COLO668 (cell line): ENCODE measurements at regions not wholly inside any gene's neighbourhood (a gene's known extent, or its start where the extent isn't known, plus 50 kb on each side); places are given as distances from the start of the nearest gene placed in this dataset.

ENCODE experiments used
- DNase-seq: peaks from one replicate; lab custom pipeline; 2025; ENCODE audit not compliant: unreplicated experiment; lab: John Stamatoyannopoulos, UW

DNA sequence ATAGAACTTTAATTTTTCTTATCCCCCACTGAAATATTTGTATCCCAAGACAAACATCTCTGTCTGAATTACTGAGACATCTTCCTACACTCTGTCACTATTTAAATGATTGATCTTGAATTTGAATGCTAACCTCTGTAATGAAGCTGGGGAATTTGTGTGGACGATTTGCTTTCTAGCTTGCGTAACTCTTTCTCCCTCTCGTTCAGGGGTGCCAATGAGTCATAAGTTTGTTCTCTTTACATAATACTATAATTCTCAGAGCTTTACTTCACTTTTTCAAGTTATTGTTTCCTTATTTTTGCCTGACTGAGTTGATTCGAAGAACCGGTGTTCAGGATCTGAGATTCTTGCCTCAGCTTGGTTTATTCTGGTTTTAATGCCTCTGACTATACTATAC, 783.3 kb upstream of the CADM2 start:
- no peak for DNase-seq

DNA sequence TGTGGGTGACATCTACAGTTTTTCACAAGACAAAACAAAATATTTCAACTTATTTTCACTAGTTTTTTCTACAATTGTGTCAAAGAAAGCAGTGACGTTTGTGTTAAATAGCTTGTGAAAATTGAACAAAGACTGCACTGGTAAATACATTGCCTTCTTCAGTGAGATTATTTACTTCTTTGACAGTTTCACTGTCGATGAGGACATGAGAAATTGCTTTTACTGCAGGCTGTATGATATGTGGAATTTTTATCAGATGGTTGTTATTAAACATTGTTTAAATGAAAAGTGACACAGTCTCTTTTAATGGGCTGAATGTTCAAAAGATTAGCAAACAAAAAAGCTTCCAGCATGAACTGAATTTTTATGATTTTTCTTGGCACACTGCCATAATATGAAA, 773.9 kb upstream of the CADM2 start:
- no peak for DNase-seq

DNA sequence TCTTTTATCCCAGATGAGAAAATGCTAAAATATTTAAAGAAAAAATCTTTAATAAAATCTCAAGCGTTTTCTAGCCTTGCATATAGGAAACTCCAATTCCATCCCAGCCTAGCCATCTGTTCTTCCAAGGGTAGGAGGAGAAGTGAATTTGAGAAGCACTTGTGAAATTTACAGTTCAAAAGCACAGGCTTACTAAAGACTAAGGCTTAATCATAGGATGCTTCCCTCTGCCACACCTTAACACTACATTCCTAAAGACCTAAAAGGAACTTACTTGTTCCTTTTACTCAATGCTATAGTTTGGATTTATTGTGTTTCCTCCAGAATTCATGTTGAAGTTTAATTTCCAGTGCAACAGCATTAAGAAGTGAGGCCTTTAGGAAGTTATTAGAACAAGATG, 764.8 kb upstream of the CADM2 start:
- no peak for DNase-seq

DNA sequence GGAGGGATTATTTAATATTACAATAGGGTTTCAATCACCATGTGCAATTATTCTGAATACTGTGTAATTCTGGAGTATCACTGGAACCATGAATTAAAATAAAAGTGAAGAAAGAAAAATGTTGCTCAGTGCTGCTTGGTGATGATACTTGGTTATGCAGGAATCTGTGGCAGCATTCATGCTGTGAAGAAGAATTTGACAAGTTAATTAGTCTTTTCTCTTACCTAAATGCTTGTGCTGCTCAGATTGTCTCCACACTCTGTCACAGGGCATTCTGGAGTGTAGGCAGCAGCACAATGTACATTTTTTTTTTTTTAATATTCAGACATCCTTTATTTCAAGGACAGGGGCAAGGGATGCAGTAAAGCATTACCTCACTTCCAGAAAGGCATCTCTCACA, 749.3 kb upstream of the CADM2 start:
- no peak for DNase-seq

DNA sequence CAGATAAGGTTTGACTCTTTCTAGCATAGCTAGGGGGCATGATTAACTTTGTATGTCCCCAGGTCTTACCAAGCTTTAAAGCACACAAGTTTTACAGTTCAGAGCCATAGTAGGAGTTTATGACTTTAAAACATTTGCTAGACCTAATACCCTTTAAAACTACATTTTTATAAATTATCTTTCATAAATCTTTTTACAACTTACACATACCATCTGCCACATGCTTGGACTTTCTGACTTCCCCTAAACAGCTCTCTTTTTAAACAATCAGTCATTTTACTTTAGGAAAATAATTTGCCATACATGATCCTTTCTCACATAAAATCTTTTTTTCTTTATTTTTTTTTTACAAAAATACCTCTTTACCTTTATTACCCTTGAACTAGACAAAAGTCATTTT, 735.3 kb upstream of the CADM2 start:
- no peak for DNase-seq

DNA sequence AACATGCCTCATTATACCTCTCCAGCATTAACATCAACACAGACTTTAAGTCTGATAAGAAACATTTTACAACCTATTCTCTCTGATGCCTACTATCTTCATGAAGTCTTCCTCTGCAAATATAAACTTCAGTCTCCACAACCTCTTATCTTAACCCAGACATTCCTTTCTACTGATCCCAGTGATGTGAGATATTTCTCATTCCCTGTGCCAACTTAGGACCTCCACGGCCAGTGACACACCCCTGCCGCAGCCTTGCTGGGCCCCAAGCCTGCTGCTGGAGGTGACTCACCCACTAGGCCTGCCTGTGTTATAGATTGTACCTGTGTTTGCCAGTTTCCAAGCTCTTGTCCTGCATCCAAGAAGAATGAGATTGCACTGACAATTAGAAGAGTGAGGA, 734.5 kb upstream of the CADM2 start:
- no peak for DNase-seq

DNA sequence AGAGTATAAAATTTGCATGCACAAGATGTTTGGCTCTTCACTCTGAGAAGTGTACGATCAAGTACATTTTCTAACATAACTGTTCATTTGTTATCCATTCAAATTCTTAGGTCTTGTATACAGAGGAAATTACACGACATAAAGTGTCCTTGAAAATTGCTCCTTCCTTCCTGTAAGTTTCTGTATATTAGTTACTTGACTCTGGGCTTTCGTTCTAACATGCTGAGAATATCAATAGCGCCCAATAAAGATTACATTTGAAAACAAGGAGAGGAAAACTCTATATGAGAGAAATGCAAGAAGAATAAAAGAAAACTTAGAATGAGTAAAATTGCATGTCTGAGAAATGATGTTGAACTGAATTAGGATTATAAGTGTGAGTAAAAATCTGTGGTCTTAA, 722.5 kb upstream of the CADM2 start:
- DNase-seq, result no peak

DNA sequence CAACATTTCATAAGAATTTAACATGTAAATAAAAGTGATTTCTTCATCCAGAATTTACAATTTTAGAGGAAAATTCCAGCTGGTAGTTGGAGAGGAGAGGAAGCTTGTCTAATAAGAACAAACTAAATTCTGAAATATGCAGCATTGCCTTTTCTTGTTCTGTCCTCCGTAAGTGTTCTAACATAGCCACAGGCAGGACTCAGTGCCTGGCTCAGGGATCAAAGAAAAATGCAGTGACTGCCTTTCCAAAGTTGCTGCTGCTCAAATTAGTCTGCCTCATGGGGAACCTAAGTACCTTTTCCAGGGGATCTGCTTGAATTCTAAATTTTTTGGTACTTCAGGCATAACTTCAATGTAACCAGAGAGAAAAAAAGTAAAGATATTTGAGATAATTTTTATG, 713.0 kb upstream of the CADM2 start:
- DNase-seq, result no peak

DNA sequence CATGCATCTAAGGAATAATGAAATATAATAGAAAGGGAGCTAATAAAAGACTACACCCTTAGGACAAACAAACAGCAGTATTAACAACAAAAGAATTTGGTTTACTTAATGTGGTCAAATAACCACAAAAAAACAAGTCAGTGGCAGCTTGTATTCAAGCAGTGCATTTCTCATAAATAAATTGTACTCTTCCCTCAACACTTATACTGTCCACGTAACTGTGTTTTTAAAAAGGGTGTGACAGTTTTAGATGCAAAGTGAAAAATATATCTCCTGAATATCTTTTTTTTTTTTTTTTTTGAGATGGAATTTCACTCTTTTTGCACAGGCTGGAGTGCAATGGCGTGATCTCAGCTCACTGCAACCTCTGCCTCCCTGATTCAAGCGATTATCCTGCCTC, 698.2 kb upstream of the CADM2 start:
- DNase-seq, result no peak

DNA sequence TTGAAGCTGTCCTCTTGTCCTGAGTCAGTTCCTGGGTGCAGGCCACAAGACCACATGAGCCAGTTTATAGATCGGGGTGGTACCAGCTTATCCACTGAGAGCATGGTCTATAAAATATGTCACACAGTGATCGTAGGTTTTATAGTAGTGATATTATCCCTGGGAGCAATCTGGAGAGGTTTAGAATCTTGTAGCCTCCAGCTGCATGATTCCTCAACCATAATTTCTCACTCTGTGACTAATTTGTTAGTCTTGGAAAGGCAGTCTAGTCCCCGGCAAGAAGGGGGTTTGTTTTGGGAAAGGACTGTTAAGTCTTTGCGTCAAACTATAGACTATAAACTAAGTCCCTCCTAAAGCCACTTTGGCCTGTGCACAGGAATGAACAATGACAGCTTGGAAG, 693.0 kb upstream of the CADM2 start:
- no peak for DNase-seq

DNA sequence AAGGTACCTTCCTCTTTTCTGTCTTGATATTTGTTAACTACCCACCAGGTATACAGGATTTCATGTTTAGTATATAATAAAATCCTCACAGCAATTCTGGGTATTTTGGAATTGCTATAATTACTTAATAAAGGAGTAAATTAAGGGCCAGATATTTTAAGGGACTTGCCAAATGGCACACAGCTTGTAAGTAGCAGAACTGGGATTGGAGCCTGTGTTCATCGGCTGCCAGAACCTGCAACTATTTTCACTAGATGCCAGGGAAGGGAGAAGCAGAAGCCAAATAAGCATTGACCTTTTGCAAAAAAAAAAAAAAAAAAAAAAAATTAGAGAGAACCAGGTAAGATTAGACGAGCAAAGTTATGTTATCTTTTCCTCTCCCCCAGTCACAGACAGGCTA, 683.3 kb upstream of the CADM2 start:
- DNase-seq, result no peak

DNA sequence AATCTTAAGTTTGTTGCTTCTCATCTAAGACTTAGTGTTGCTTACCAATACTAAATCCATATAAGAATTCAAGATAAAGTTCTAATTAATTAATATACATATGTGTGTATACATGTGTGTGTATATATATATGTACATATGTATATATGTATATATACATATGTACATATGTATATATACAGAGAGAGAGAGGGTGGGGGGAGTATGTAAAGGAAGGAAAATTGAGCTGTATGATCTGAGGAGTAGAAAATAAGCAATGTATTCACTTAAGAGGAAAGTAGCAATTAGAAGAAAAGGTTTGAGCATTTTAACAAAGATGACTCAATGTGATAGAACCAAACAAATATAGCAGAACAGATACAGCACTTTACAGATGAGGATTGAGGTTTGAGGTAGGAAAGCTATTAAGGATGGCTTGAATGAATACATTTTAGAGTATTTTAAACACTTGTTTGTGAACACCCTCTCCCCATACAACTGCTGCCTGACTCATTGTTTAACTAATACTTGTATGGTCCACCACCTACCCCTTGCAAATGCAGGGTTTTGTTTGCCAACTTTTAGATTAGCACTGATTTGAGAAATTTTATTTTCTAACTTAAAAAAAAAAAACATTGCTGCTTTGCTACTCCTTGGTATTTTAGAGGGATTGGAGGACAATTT, 681.1 kb upstream of the CADM2 start:
- no peak for DNase-seq

DNA sequence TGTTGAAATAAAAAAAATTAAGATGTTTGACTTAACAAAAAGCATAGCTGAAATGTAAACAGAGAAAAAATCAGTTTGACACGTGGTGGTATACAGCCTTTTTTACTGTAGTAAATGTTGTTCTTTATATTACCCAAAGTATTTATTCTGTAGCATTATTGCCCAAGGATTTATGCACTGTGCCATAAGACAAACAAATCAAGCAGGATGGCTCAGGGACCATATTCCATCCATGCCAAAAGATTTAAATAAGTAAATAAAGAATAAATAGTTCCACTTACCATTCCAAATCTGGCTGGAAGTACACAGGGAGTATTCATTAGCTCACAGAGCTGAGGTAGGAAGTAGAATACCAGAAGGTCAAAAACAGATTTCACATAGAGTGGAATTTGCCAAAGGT, 666.7 kb upstream of the CADM2 start:
- DNase-seq, result no peak

DNA sequence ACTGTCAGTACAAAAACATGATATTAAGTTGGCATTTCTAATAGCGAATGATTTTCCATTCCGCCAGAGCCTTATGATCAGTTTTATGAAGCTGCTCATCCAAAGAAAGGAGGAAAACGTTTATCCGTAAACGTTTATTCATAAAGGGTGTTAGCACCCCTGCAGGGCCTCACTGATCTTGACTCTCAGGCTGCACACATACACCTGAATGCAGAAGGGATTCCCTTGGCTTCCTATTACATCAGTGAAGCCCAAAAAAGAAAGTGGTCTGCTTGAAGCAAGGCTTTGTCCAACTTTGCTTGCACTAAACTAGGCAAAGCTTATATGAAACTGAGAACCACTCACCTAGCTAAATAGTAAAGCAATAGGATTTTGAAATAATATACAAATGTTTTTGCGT, 659.5 kb upstream of the CADM2 start:
- no peak for DNase-seq

DNA sequence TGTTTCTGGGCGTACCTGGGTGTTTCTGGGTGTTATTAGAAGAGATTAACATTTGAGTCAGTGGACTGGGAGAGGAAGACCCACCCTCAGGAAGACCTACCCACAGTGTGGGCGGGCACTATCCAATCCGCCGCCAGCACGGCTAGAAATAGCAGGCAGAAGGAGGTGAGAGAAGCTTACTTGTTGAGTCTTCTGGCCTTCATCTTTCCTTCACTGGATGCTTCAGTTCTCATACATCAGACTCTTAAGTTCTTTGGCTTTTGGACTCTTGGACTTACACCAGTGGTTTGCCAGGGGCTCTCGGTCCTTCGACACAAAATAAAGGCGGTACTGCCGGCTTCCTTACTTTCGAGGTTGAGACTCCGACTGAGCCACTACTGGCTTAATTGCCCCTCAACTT, 654.6 kb upstream of the CADM2 start:
- DNase-seq, result no peak

DNA sequence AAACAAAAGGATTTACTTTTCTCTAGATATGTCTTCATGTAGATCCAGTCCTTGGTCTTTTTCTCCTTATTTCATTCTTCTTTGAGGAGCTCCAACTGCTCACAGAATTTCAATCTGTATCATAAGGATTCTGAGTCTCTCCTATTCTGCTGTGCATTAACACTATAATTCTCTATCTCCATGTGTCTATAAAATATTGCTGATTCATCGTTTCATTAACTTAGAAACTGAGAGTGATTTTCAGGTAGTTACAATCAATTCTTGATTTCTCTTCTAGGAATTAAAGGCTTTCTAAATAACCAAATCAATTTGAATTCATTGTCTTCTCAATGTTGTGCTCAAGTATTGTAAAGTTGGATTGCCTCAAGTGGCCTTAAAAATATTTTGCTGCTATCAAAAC, 651.5 kb upstream of the CADM2 start:
- no peak for DNase-seq

DNA sequence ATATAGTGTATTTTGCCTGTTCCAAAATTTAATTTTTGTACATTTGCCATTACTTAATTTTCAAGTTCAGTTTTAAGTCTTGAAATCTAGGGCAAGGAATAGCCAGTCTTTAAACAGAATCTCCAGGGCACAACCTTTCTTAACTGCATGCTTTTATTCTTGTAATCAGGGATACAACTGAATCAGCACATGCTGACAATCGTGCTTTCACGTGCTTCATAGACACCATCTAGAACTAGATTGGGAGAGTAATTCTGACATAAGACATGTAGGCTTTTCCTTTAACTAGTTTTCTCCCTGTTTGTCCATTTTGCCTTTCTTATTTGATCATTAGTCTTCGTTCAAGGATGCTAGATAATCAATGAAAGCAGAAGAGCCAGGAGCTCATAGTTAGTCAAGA, 650.4 kb upstream of the CADM2 start:
- DNase-seq, result no peak

DNA sequence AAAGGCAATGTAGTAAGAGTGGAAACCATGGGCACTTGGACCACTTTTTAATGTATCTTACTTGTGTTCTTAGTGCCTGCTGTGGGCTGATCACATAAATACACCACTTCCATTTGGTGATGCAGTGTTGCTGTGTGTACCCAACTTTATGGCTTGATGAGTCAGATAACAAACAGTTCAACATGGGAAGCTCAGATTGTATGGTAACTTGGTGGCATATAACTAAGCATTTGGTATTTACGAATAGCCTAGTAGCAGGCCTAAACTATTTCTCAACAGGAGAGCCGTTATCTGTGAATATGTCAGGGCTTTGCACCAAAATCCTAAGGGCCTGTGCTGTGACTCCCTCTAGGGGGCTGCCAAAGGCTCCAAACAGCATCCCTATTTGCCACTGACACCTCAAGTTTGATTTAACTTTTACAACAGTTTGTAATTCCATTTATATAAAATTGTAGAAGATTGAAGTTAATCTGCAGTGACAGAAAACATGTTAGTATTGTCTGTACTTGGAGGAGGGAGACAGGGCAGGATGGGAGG, 640.4 kb upstream of the CADM2 start:
- no peak for DNase-seq

DNA sequence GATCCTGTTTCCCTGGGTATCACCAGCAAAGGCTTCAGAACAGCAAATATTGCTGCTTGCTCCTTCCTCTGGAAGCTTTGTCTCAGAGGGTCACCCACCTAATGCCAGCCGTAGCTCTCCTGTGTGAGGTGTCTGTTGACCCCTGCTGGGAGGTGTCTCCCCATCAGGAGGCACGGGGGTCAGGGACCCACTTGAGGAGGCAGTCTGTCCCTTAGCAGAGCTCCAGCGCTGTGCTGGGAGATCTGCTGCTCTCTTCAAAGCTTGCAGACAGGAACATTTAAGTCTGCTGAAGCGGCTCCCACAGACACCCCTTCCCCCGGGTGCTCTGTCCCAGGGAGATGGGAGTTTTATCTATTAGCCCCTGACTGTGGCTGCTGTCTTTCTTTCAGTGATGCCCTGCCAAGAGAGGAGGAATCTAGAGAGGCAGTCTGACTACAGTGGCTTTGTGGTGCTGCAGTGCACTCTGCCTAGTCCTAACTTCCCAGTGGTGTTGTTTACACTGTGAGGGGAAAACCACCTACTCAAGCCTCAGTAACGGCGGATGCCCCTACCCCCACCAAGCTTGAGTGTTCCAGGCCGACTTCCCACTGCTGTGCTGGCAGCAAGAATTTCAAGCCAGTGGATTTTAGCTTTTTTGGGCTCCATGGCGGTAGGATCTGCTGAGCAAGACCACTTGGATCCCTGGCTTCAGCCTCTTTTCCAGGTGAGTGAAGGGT, 593.1 kb upstream of the CADM2 start:
- peak; percentile 4 for DNase-seq
